ENCODE measurements at regions not wholly inside any gene's neighbourhood (a gene's known extent, or its start where the extent isn't known, plus 50 kb on each side); places are given as distances from the start of the nearest gene placed in this dataset.

DNA sequence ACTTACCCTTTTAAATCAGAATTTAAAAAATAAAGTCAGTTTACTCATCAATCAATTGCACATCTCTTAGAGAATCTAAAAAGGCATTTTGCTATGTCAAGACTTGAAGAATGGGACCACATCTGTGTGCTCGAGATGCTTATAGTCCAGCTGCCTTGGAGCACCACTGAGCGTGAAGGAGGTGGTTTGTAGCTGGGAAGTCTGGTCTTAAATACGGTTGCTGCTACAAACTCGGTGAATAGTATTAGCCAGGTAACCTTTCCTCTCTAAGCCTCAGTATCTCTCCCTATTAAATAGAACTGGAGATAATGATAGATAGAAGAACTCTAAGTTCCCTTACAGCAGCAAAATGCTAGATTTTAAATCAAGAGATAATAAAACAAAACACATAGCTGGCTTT lies 289.7 kb downstream of the TRIB2 start:
- TF ChIP-seq, protein P1, sequence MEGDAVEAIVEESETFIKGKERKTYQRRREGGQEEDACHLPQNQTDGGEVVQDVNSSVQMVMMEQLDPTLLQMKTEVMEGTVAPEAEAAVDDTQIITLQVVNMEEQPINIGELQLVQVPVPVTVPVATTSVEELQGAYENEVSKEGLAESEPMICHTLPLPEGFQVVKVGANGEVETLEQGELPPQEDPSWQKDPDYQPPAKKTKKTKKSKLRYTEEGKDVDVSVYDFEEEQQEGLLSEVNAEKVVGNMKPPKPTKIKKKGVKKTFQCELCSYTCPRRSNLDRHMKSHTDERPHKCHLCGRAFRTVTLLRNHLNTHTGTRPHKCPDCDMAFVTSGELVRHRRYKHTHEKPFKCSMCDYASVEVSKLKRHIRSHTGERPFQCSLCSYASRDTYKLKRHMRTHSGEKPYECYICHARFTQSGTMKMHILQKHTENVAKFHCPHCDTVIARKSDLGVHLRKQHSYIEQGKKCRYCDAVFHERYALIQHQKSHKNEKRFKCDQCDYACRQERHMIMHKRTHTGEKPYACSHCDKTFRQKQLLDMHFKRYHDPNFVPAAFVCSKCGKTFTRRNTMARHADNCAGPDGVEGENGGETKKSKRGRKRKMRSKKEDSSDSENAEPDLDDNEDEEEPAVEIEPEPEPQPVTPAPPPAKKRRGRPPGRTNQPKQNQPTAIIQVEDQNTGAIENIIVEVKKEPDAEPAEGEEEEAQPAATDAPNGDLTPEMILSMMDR (IDR thresholded peaks at IDR 0.05): no peak
- no peak for TF ChIP-seq POLR2A (IDR thresholded peaks at IDR 0.05)

Data from testis (tissue), 2 donors.